HG02885 (cell line): ENCODE measurements at regions not wholly inside any gene's neighbourhood (a gene's known extent, or its start where the extent isn't known, plus 50 kb on each side); places are given as distances from the start of the nearest gene placed in this dataset.

Source experiments
- ATAC-seq: cut with Tn5 transposase; IDR thresholded peaks from one replicate; pipeline ENCODE4 v1.9.1; 2021; ENCODE audit warnings: mild to moderate bottlenecking; ENCODE audit not compliant: unreplicated experiment, poor library complexity

- no peak for ATAC-seq
Observed at GRCh38 chr5:117519957-117520500, 945.4 kb upstream of the SEMA6A start.

GRCh38 chr5:117504305-117504704, 929.7 kb upstream of the SEMA6A start:
- no peak for ATAC-seq

GRCh38 chr5:117497601-117498000, 923.0 kb upstream of the SEMA6A start:
- ATAC-seq = no peak

GRCh38 chr5:117496801-117497200, 922.2 kb upstream of the SEMA6A start:
- no peak for ATAC-seq

GRCh38 chr5:117494188-117494587, 919.6 kb upstream of the SEMA6A start:
- no peak for ATAC-seq

GRCh38 chr5:117488976-117489500, 914.4 kb upstream of the SEMA6A start:
- ATAC-seq = no peak

- ATAC-seq = no peak
Observed at GRCh38 chr5:117487556-117487955, 912.9 kb upstream of the SEMA6A start.

GRCh38 chr5:117486879-117487391, 912.3 kb upstream of the SEMA6A start:
- ATAC-seq = no peak

GRCh38 chr5:117486261-117486660, 911.6 kb upstream of the SEMA6A start:
- ATAC-seq = no peak

GRCh38 chr5:117475919-117476318, 901.3 kb upstream of the SEMA6A start:
- ATAC-seq = no peak

GRCh38 chr5:117473165-117473564, 898.5 kb upstream of the SEMA6A start:
- ATAC-seq = no peak

- no peak for ATAC-seq
Observed at GRCh38 chr5:117463881-117464570, 889.4 kb upstream of the SEMA6A start.

GRCh38 chr5:117461966-117462365, 887.3 kb upstream of the SEMA6A start:
- ATAC-seq = no peak

- peak; percentile 77 for ATAC-seq
Observed at GRCh38 chr5:117461403-117461802, 886.8 kb upstream of the SEMA6A start.

GRCh38 chr5:117457656-117458055, 883.0 kb upstream of the SEMA6A start:
- no peak for ATAC-seq

- ATAC-seq = no peak
Observed at GRCh38 chr5:117456866-117457470, 882.3 kb upstream of the SEMA6A start.

GRCh38 chr5:117455236-117456233, 880.9 kb upstream of the SEMA6A start:
- ATAC-seq = peak; percentile 36

GRCh38 chr5:117454716-117455212, 880.1 kb upstream of the SEMA6A start:
- ATAC-seq = peak; percentile 90

GRCh38 chr5:117436846-117437245, 862.2 kb upstream of the SEMA6A start:
- ATAC-seq = no peak

- no peak for ATAC-seq
Observed at GRCh38 chr5:117435203-117435602, 860.6 kb upstream of the SEMA6A start.
